EH (cell line): ENCODE measurements at regions not wholly inside any gene's neighbourhood (a gene's known extent, or its start where the extent isn't known, plus 50 kb on each side); places are given as distances from the start of the nearest gene placed in this dataset.

Experiments
- DNase-seq: peaks from one replicate; pipeline ENCODE4 v3.0.0-alpha.2; 2015; ENCODE audit warnings: low read depth

DNA sequence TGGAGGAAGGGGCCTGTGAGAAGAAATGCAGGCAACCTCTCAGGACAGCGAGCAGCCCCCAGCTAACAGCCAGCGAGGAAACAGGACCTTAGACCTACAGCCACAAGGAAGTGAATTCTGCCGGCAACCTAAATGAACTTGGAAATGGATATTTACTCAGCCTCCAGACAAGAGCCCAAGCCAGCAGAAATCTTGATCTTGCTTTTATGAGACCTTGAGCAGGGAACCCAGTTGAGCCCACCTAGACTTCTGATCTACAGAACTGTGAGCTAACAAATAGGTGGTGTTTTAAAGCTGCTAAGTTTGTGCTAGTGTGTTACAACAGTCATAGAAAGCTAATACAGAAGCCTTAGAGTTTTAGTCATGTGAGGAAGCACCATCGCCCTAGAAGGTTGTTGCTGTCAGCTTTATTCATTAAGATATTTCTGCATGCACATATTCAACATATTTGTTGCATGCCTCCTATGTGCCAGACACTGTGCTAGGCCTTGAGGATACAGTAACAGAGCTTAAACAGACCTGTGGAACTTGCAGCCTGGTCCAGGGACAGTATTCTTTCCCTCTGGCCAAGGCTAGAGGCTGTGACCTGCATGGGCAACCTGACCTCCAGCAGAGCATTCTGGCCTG, 50.3 kb downstream of the NALF2 start:
- no peak for DNase-seq

DNA sequence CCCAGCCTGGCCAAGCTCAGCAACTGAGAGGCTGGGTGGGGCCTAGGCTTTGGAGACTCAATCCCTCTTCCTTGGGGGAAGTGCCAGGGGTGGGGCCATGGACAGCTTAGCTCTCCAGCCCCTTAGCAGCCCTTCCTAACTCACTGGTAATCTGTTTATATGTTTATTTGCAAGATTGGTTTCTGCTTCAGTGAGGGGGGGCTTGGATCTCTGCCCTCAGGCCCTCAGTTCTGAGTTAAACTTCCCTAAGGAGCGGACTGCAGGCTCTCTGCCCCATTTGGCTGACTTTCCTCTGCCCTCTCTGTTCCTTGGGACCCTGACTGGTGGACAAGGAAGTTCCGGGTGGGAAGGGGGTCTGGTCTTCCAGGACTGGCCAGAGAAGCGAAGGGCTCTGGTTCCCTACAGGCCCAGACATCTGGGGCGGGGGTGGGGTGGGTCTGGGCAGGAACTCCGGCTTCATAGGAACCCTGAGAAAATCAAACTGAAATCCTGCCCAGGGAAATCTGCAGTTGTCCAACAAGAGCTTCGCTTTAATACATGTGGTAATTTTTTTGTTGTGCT, 51.4 kb downstream of the NALF2 start:
- no peak for DNase-seq

DNA sequence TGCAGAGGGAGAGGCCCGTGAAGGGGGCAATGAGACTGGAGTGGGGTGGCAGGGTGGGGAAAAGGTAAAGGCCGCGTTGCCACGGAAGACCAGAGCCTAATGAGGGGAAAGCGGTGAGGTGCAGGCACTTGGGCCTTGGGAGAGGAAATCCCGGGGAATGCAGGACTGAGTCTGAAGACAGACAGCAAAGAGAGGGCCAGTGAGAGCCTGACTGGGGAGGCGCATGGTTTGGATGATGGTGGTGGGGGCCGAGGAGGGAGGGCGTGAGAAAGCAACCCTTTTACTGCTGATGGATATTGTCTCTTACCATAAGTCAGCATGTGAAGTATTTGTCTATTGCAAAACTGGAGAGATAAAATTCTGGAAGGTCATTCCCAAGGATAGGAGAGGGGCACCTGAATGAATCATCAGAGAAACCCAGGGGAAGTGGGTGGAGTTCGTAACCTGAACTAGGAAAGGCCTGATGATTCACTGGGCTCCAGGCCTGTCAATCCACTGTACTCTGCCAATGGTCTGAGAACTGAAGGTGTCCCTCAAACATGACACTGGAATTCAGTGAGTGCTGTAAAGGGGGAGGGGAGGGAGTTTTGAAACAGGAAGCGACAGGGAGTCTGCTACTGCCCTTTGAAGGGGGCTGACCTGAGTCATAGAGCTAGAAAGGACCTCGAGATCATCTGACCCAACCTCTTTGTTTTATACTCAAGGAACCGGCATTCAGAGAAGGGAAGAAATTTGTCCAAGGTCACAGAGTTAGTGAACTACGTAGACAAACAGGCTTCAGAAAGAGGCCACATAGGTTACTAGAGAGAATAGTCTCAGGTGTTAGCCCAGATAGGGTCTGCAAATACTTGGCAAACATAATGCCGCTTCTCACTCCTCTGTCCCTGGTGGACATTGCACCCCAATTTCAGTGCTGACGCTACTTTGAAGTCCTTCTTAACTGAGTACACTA, 52.2 kb downstream of the NALF2 start:
- peak; percentile 7 for DNase-seq

DNA sequence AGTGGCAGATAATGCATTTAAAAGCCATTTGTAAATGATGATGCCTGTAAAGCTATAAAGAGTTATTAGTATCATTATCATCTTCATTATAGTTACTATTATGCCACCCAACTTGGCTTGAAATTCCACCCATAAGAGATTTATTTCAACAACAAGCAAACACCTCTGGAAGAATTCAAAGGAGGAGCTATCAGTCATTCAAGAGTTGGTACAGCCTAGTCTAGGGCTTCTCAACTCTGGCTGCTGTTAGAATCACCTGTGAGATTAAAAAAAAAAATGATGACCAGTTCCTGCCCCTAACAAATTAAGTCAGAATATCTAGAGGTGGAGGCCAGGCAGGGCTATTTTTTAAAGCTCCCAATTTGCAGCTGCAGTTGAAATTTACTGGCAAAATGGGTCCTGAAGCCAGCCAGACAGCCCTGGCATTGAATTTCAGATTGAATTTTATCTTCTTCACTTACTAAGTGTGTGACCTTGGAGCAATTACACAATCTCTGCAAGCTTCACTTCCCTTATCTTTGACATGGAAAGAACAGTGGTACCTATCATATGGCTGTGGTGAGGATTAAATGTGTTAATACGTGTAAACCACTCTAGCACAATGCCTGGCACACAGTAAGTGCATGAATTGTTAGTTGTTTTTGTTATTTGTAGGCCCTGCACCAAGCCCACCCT, 52.9 kb upstream of the EDA start:
- no peak for DNase-seq

DNA sequence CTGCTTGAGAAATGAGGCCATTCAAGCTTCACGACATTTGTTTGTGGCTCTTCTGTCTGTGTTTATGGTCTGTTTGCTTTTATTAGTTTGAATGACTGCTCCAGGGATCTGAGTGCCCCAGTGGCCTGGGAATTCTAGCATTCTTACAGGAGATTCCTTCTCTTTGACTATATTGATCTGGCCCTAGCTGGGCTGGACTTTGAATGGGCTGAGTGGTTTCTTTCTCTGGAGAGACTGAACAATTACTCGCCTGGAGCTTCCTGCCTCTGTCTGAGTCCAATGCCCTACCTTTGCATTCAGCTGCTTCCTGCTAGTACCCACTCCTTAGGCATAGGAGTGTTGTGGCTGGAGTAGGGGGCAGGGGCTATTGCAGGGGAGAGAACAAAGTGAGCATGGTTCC, 51.2 kb upstream of the EDA start:
- no peak for DNase-seq

DNA sequence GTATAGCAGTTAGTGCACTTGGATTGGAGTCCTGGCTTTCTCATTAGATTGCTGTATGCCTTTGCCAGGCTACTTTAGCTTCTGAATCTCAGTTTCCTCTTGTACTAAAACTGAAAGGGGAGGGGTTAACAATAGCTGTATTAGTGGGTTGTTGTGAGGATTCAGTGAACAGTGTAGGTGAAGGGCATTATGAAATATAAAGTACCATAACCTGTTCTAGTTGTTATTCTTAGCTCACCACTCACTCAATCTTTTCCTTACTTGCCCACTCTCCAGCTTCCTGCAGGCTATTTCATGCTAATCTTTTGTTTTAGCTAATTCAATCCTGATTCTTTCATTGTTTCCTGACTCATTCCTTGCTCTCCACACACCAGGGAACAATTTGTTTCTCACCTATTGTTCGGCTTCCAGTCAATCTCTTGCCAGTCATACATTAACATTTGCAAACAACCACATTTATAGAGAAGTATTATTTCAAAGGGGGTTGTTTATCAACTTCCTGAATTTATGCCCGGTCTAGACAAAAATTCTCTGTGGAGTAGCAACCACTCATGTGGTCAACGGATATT, 50.6 kb upstream of the EDA start:
- no peak for DNase-seq
